RWPE2 (cell line): ENCODE measurements at regions not wholly inside any gene's neighbourhood (a gene's known extent, or its start where the extent isn't known, plus 50 kb on each side); places are given as distances from the start of the nearest gene placed in this dataset.

Source experiments
- ATAC-seq: fragments of 200-7000 bp; cut with Tn5 transposase; 3 replicates; pipeline ENCODE4 v1.9.1; 2021; ENCODE audit warnings: low read depth
- DNase-seq: peaks from one replicate; pipeline ENCODE4 v3.0.0-alpha.2; 2020; ENCODE audit warnings: low spot score
- H3K27ac ChIP-seq: fragments of 450-650 bp; 2 replicates; pipeline ENCODE4 v1.5.1; 2017; ENCODE audit warnings: mild to moderate bottlenecking; ENCODE audit not compliant: poor library complexity, severe bottlenecking
- H3K27me3 ChIP-seq: fragments of 250-450 bp; sonication (Bioruptor Pico); 2 replicates; pipeline ENCODE4 v1.5.1; 2021; ENCODE audit warnings: mild to moderate bottlenecking, moderate library complexity; ENCODE audit not compliant: insufficient read depth, poor library complexity, severe bottlenecking
- H3K36me3 ChIP-seq: fragments of 250-450 bp; sonication (Bioruptor Pico); 2 replicates; pipeline ENCODE4 v1.5.1; 2020; ENCODE audit warnings: low read depth, mild to moderate bottlenecking, moderate library complexity
- H3K4me1 ChIP-seq: fragments of 250-450 bp; sonication (Bioruptor Pico); 2 replicates; pipeline ENCODE4 v1.5.1; 2021; ENCODE audit warnings: mild to moderate bottlenecking, moderate library complexity; ENCODE audit not compliant: insufficient read depth, poor library complexity, severe bottlenecking
- H3K4me3 ChIP-seq: fragments of 250-450 bp; sonication (Bioruptor Pico); 2 replicates; pipeline ENCODE4 v1.5.1; 2021; ENCODE audit warnings: mild to moderate bottlenecking, moderate library complexity; ENCODE audit not compliant: severe bottlenecking
- H3K9me3 ChIP-seq: fragments of 250-450 bp; sonication (Bioruptor Pico); 2 replicates; pipeline ENCODE4 v1.5.1; 2021; ENCODE audit warnings: mild to moderate bottlenecking, moderate library complexity; ENCODE audit not compliant: severe bottlenecking
- TF ChIP-seq, protein P1 (sequence below): fragments of 450-650 bp; IDR thresholded peaks from one replicate; pipeline ENCODE4 v1.5.1; 2017; ENCODE audit warnings: mild to moderate bottlenecking, moderate library complexity; ENCODE audit not compliant: poor library complexity, severe bottlenecking

- DNase-seq (no peak), ATAC-seq (no peak)
- Histone ChIP-seq H3K9me3 (no peaks in the 10 kb centered on the region), H3K27me3 (no peaks in the 10 kb centered on the region), H3K4me1 (no peaks in the 10 kb centered on the region), H3K4me3 (no peak overlapping the region), H3K27ac (no peak overlapping the region), H3K36me3 (no peaks in the 10 kb centered on the region)
- TF ChIP-seq, protein P1, sequence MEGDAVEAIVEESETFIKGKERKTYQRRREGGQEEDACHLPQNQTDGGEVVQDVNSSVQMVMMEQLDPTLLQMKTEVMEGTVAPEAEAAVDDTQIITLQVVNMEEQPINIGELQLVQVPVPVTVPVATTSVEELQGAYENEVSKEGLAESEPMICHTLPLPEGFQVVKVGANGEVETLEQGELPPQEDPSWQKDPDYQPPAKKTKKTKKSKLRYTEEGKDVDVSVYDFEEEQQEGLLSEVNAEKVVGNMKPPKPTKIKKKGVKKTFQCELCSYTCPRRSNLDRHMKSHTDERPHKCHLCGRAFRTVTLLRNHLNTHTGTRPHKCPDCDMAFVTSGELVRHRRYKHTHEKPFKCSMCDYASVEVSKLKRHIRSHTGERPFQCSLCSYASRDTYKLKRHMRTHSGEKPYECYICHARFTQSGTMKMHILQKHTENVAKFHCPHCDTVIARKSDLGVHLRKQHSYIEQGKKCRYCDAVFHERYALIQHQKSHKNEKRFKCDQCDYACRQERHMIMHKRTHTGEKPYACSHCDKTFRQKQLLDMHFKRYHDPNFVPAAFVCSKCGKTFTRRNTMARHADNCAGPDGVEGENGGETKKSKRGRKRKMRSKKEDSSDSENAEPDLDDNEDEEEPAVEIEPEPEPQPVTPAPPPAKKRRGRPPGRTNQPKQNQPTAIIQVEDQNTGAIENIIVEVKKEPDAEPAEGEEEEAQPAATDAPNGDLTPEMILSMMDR, result no peak
Observed at GRCh38 chr3:115415246-115415996, 207.9 kb upstream of the GAP43 start.

GRCh38 chr3:115418583-115418982 is 204.7 kb upstream of the GAP43 start:
- DNase-seq (no peak), ATAC-seq (no peak)
- no peaks in the 10 kb centered on the region for H3K36me3 ChIP-seq
- TF ChIP-seq, protein P1, result no peak
- no peaks in the 10 kb centered on the region for H3K9me3 ChIP-seq
- H3K4me3 ChIP-seq, result no peak overlapping the region
- no peaks in the 10 kb centered on the region for H3K4me1 ChIP-seq
- H3K27ac ChIP-seq, result no peak overlapping the region
- H3K27me3 ChIP-seq, result no peaks in the 10 kb centered on the region

DNA sequence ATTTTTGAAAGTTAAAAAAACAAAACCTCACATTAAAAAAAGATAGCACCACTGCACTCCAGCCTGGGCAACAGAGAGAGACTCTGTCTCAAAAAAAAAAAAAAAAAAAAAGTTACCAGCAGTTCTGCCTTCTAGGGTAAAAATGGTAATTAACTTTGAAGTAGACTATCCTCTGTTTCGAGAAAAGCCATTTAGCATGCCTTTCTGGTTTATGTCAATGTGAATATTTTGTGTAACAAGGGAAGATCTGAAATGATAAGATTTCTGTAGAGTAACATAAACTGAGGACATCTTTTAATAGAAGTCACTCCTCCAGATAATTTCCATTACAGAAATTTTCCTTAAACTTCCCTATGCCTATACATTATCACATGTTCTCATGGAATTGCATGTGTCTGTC is 203.2 kb upstream of the GAP43 start:
- H3K9me3 ChIP-seq, result no peaks in the 10 kb centered on the region

GRCh38 chr3:115423170-115423569 is 200.1 kb upstream of the GAP43 start:
- H3K4me1 ChIP-seq, result no peaks in the 10 kb centered on the region
- H3K36me3 ChIP-seq, result no peaks in the 10 kb centered on the region
- TF ChIP-seq, protein P1, result no peak
- no peaks in the 10 kb centered on the region for H3K27me3 ChIP-seq
- no peak for DNase-seq
- no peaks in the 10 kb centered on the region for H3K9me3 ChIP-seq
- H3K27ac ChIP-seq, result no peak overlapping the region
- no peak for ATAC-seq
- H3K4me3 ChIP-seq, result no peak overlapping the region

More for the DNA sequence above, 203.2 kb upstream of the GAP43 start:
- no peak overlapping the region for H3K27ac ChIP-seq
- no peaks in the 10 kb centered on the region for H3K27me3 ChIP-seq
- ATAC-seq (no peak), DNase-seq (no peak)
- no peak overlapping the region for H3K4me3 ChIP-seq
- TF ChIP-seq, protein P1, result no peak
- H3K4me1 ChIP-seq, result no peaks in the 10 kb centered on the region
- no peaks in the 10 kb centered on the region for H3K36me3 ChIP-seq

GRCh38 chr3:115428841-115429240 is 194.5 kb upstream of the GAP43 start:
- no peaks in the 10 kb centered on the region for H3K27me3 ChIP-seq
- no peak overlapping the region for H3K4me3 ChIP-seq
- no peaks in the 10 kb centered on the region for H3K9me3 ChIP-seq
- no peaks in the 10 kb centered on the region for H3K4me1 ChIP-seq
- ATAC-seq (no peak), DNase-seq (no peak)
- no peak overlapping the region for H3K27ac ChIP-seq
- no peaks in the 10 kb centered on the region for H3K36me3 ChIP-seq
- TF ChIP-seq, protein P1, result no peak
